Parathyroid adenoma (tissue), 2 donors: ENCODE measurements at regions not wholly inside any gene's neighbourhood (a gene's known extent, or its start where the extent isn't known, plus 50 kb on each side); places are given as distances from the start of the nearest gene placed in this dataset.

Experiments
- H2AFZ ChIP-seq: fragments of 300-600 bp; sonication (generic); one replicate; pipeline ENCODE4 v1.7.0; 2017; ENCODE audit warnings: antibody characterized with exemption, mild to moderate bottlenecking
- H3K27ac ChIP-seq: fragments of 300-600 bp; sonication (generic); one replicate; pipeline ENCODE4 v1.7.0; 2017
- H3K27me3 ChIP-seq: fragments of 300-600 bp; sonication (generic); one replicate; pipeline ENCODE4 v1.7.0; 2017; ENCODE audit warnings: low read length; ENCODE audit not compliant: control insufficient read depth, insufficient read depth
- H3K36me3 ChIP-seq: fragments of 300-600 bp; sonication (generic); one replicate; pipeline ENCODE4 v1.7.0; 2017; ENCODE audit warnings: low read length; ENCODE audit not compliant: control insufficient read depth, insufficient read depth
- H3K4me1 ChIP-seq: fragments of 300-600 bp; sonication (generic); one replicate; pipeline ENCODE4 v1.7.0; 2017; ENCODE audit warnings: control low read depth
- H3K4me2 ChIP-seq: fragments of 300-600 bp; sonication (generic); one replicate; pipeline ENCODE4 v1.7.0; 2017; ENCODE audit warnings: low read length
- H3K4me3 ChIP-seq: fragments of 300-600 bp; sonication (generic); one replicate; pipeline ENCODE4 v1.7.0; 2017; ENCODE audit warnings: low read depth, low read length
- H3K79me2 ChIP-seq: fragments of 300-600 bp; sonication (generic); one replicate; pipeline ENCODE4 v1.7.0; 2017; ENCODE audit warnings: control low read depth
- H3K9ac ChIP-seq: fragments of 300-600 bp; sonication (generic); one replicate; pipeline ENCODE4 v1.7.0; 2017; ENCODE audit warnings: mild to moderate bottlenecking
- H3K9me3 ChIP-seq: fragments of 300-600 bp; sonication (generic); one replicate; pipeline ENCODE4 v1.7.0; 2017; ENCODE audit warnings: low read length; ENCODE audit not compliant: control insufficient read depth
- TF ChIP-seq, protein P1 (sequence below): fragments of 300-600 bp; sonication (generic); IDR thresholded peaks from one replicate; pipeline ENCODE4 v1.7.0; 2017; ENCODE audit warnings: antibody characterized with exemption, mild to moderate bottlenecking
- donor health status: primary hyperparathyroidism.

- Histone ChIP-seq H3K4me2 (no peak overlapping the region), H3K36me3 (no peaks in the 10 kb centered on the region), H2AFZ (no peak overlapping the region), H3K9ac (no peak overlapping the region), H3K9me3 (no peaks in the 10 kb centered on the region), H3K27me3 (no peaks in the 10 kb centered on the region), H3K4me1 (no peaks in the 10 kb centered on the region), H3K27ac (no peak overlapping the region), H3K4me3 (no peak overlapping the region), H3K79me2 (no peaks in the 10 kb centered on the region)
- TF ChIP-seq, protein P1, sequence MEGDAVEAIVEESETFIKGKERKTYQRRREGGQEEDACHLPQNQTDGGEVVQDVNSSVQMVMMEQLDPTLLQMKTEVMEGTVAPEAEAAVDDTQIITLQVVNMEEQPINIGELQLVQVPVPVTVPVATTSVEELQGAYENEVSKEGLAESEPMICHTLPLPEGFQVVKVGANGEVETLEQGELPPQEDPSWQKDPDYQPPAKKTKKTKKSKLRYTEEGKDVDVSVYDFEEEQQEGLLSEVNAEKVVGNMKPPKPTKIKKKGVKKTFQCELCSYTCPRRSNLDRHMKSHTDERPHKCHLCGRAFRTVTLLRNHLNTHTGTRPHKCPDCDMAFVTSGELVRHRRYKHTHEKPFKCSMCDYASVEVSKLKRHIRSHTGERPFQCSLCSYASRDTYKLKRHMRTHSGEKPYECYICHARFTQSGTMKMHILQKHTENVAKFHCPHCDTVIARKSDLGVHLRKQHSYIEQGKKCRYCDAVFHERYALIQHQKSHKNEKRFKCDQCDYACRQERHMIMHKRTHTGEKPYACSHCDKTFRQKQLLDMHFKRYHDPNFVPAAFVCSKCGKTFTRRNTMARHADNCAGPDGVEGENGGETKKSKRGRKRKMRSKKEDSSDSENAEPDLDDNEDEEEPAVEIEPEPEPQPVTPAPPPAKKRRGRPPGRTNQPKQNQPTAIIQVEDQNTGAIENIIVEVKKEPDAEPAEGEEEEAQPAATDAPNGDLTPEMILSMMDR, result no peak
Measured at GRCh38 chr21:35390013-35390776, 341.1 kb upstream of the RUNX1 start.

- Histone ChIP-seq H2AFZ (no peak overlapping the region), H3K9ac (no peak overlapping the region), H3K27ac (no peak overlapping the region), H3K79me2 (no peaks in the 10 kb centered on the region), H3K36me3 (no peaks in the 10 kb centered on the region), H3K27me3 (no peaks in the 10 kb centered on the region), H3K4me2 (no peak overlapping the region), H3K4me3 (no peak overlapping the region), H3K9me3 (no peaks in the 10 kb centered on the region), H3K4me1 (no peaks in the 10 kb centered on the region)
- TF ChIP-seq, protein P1, result no peak
Measured at GRCh38 chr21:35386491-35387079, 337.5 kb upstream of the RUNX1 start.

- Histone ChIP-seq H3K36me3 (no peaks in the 10 kb centered on the region), H3K79me2 (no peaks in the 10 kb centered on the region), H3K4me2 (no peak overlapping the region), H3K4me1 (no peaks in the 10 kb centered on the region), H3K27me3 (no peaks in the 10 kb centered on the region), H2AFZ (no peak overlapping the region), H3K4me3 (no peak overlapping the region), H3K27ac (no peak overlapping the region), H3K9me3 (no peaks in the 10 kb centered on the region), H3K9ac (no peak overlapping the region)
- TF ChIP-seq, protein P1, result no peak
Measured at GRCh38 chr21:35384375-35384774, 335.3 kb upstream of the RUNX1 start.

GRCh38 chr21:35382696-35383095, 333.6 kb upstream of the RUNX1 start:
- no peak overlapping the region for H2AFZ ChIP-seq
- no peaks in the 10 kb centered on the region for H3K27me3 ChIP-seq
- no peaks in the 10 kb centered on the region for H3K9me3 ChIP-seq
- no peak overlapping the region for H3K27ac ChIP-seq
- TF ChIP-seq, protein P1, result no peak
- H3K4me3 ChIP-seq, result no peak overlapping the region
- no peaks in the 10 kb centered on the region for H3K36me3 ChIP-seq
- no peak overlapping the region for H3K4me2 ChIP-seq
- H3K4me1 ChIP-seq, result no peaks in the 10 kb centered on the region
- no peak overlapping the region for H3K9ac ChIP-seq
- H3K79me2 ChIP-seq, result no peaks in the 10 kb centered on the region
